BLaER1 (cell line): ENCODE measurements at regions not wholly inside any gene's neighbourhood (a gene's known extent, or its start where the extent isn't known, plus 50 kb on each side); places are given as distances from the start of the nearest gene placed in this dataset.

Experiments
- H3K27ac ChIP-seq: shearing (Covaris generic); formaldehyde crosslinking; 2 replicates; pipeline ENCODE4 v1.8.1; 2022
- H3K27me3 ChIP-seq: shearing (Covaris generic); formaldehyde crosslinking; 2 replicates; pipeline ENCODE4 v1.8.1; 2022
- H3K36me3 ChIP-seq: shearing (Covaris generic); formaldehyde crosslinking; 2 replicates; pipeline ENCODE4 v1.8.1; 2022
- H3K4me1 ChIP-seq: shearing (Covaris generic); formaldehyde crosslinking; 2 replicates; pipeline ENCODE4 v1.8.1; 2022
- H3K4me2 ChIP-seq: shearing (Covaris generic); formaldehyde crosslinking; 2 replicates; pipeline ENCODE4 v1.8.1; 2022
- H3K4me3 ChIP-seq: shearing (Covaris generic); formaldehyde crosslinking; 2 replicates; pipeline ENCODE4 v1.8.1; 2022
- H3K9ac ChIP-seq: shearing (Covaris generic); formaldehyde crosslinking; 2 replicates; pipeline ENCODE4 v1.8.1; 2022
- H3K9me3 ChIP-seq: shearing (Covaris generic); formaldehyde crosslinking; 2 replicates; pipeline ENCODE4 v1.8.1; 2022
- H4K20me1 ChIP-seq: shearing (Covaris generic); formaldehyde crosslinking; 2 replicates; pipeline ENCODE4 v1.8.1; 2022
- Cebpa-rat ChIP-seq: shearing (Covaris generic); IDR thresholded peaks from 2 replicates; pipeline ENCODE4 v1.8.1; 2022

GRCh38 chr2:861655-862354 lies 88.8 kb upstream of the SNTG2 start:
- Histone ChIP-seq H3K36me3 (no peaks in the 10 kb centered on the region), H3K9me3 (peaks cover 2% of the 10 kb centered on the region; the same call in 1 of the 2 replicates), H3K27me3 (no peaks in the 10 kb centered on the region), H3K9ac (no peak overlapping the region), H3K4me2 (peak overlapping the region; percentile 77), H3K4me1 (peaks cover 51% of the 10 kb centered on the region), H4K20me1 (no peaks in the 10 kb centered on the region), H3K27ac (no peak overlapping the region), H3K4me3 (no peak overlapping the region)
- no peak for TF ChIP-seq Cebpa-rat

GRCh38 chr2:860259-860855 lies 90.3 kb upstream of the SNTG2 start:
- no peak overlapping the region for H3K4me2 ChIP-seq
- peaks cover 13% of the 10 kb centered on the region for H3K9me3 ChIP-seq
- H3K27ac ChIP-seq: no peak overlapping the region
- H4K20me1 ChIP-seq: no peaks in the 10 kb centered on the region
- no peak for TF ChIP-seq Cebpa-rat
- H3K4me1 ChIP-seq: peaks cover 44% of the 10 kb centered on the region
- no peak overlapping the region for H3K9ac ChIP-seq
- H3K27me3 ChIP-seq: no peaks in the 10 kb centered on the region
- H3K36me3 ChIP-seq: no peaks in the 10 kb centered on the region
- no peak overlapping the region for H3K4me3 ChIP-seq

- no peaks in the 10 kb centered on the region for H4K20me1 ChIP-seq
- H3K4me2 ChIP-seq: peak overlapping the region; percentile 43
- no peak overlapping the region for H3K27ac ChIP-seq
- H3K9me3 ChIP-seq: peaks cover 23% of the 10 kb centered on the region
- H3K4me1 ChIP-seq: peaks cover 53% of the 10 kb centered on the region
- no peak overlapping the region for H3K4me3 ChIP-seq
- H3K27me3 ChIP-seq: no peaks in the 10 kb centered on the region
- H3K36me3 ChIP-seq: no peaks in the 10 kb centered on the region
- no peak for TF ChIP-seq Cebpa-rat
- H3K9ac ChIP-seq: no peak overlapping the region
Observed at GRCh38 chr2:858646-859045, 92.0 kb upstream of the SNTG2 start.

GRCh38 chr2:857937-858336 lies 92.7 kb upstream of the SNTG2 start:
- Histone ChIP-seq H3K36me3 (no peaks in the 10 kb centered on the region), H3K9ac (no peak overlapping the region), H4K20me1 (no peaks in the 10 kb centered on the region), H3K4me2 (peak overlapping the region; percentile 43), H3K27ac (no peak overlapping the region), H3K4me1 (peaks cover 58% of the 10 kb centered on the region), H3K27me3 (no peaks in the 10 kb centered on the region), H3K4me3 (no peak overlapping the region), H3K9me3 (peaks cover 23% of the 10 kb centered on the region)
- TF ChIP-seq Cebpa-rat: no peak

- no peak for TF ChIP-seq Cebpa-rat
- peaks cover 23% of the 10 kb centered on the region for H3K9me3 ChIP-seq
- peak overlapping the region; percentile 43; the same call in 1 of the 2 replicates for H3K4me2 ChIP-seq
- H3K4me1 ChIP-seq: peaks cover 51% of the 10 kb centered on the region
- H4K20me1 ChIP-seq: no peaks in the 10 kb centered on the region
- no peaks in the 10 kb centered on the region for H3K36me3 ChIP-seq
- no peaks in the 10 kb centered on the region for H3K27me3 ChIP-seq
- H3K27ac ChIP-seq: no peak overlapping the region
- no peak overlapping the region for H3K9ac ChIP-seq
- no peak overlapping the region for H3K4me3 ChIP-seq
Observed at GRCh38 chr2:857081-857480, 93.6 kb upstream of the SNTG2 start.

- no peak for TF ChIP-seq Cebpa-rat
- Histone ChIP-seq H3K4me3 (no peak overlapping the region), H3K9me3 (peaks cover 23% of the 10 kb centered on the region), H3K4me1 (peaks cover 45% of the 10 kb centered on the region), H3K36me3 (no peaks in the 10 kb centered on the region), H3K4me2 (no peak overlapping the region), H3K27me3 (no peaks in the 10 kb centered on the region), H3K27ac (no peak overlapping the region), H3K9ac (no peak overlapping the region), H4K20me1 (no peaks in the 10 kb centered on the region)
Observed at GRCh38 chr2:856456-856855, 94.2 kb upstream of the SNTG2 start.

- Histone ChIP-seq H3K9me3 (peaks cover 23% of the 10 kb centered on the region), H3K9ac (no peak overlapping the region), H4K20me1 (no peaks in the 10 kb centered on the region), H3K27me3 (no peaks in the 10 kb centered on the region), H3K4me2 (no peak overlapping the region), H3K4me1 (peaks cover 41% of the 10 kb centered on the region), H3K36me3 (no peaks in the 10 kb centered on the region), H3K27ac (no peak overlapping the region), H3K4me3 (no peak overlapping the region)
- TF ChIP-seq Cebpa-rat: no peak
Observed at GRCh38 chr2:856041-856440, 94.6 kb upstream of the SNTG2 start.

GRCh38 chr2:855177-855576 lies 95.5 kb upstream of the SNTG2 start:
- no peak for TF ChIP-seq Cebpa-rat
- Histone ChIP-seq H3K4me1 (peaks cover 41% of the 10 kb centered on the region), H3K9ac (no peak overlapping the region), H4K20me1 (no peaks in the 10 kb centered on the region), H3K4me2 (peak overlapping the region; percentile 51), H3K27ac (no peak overlapping the region; the same call in 1 of the 2 replicates), H3K36me3 (no peaks in the 10 kb centered on the region), H3K27me3 (no peaks in the 10 kb centered on the region), H3K9me3 (peaks cover 23% of the 10 kb centered on the region), H3K4me3 (no peak overlapping the region)

- Histone ChIP-seq H3K27ac (no peak overlapping the region; the same call in 1 of the 2 replicates), H3K27me3 (no peaks in the 10 kb centered on the region), H3K4me1 (peaks cover 41% of the 10 kb centered on the region), H3K4me2 (peak overlapping the region; percentile 51; the same call in 1 of the 2 replicates), H3K9me3 (peaks cover 23% of the 10 kb centered on the region), H3K4me3 (no peak overlapping the region), H3K36me3 (no peaks in the 10 kb centered on the region), H3K9ac (no peak overlapping the region), H4K20me1 (no peaks in the 10 kb centered on the region)
- TF ChIP-seq Cebpa-rat: no peak
Observed at GRCh38 chr2:854460-854859, 96.2 kb upstream of the SNTG2 start.

- H4K20me1 ChIP-seq: no peaks in the 10 kb centered on the region
- no peaks in the 10 kb centered on the region for H3K27me3 ChIP-seq
- TF ChIP-seq Cebpa-rat: no peak
- no peak overlapping the region for H3K4me3 ChIP-seq
- H3K36me3 ChIP-seq: no peaks in the 10 kb centered on the region
- no peak overlapping the region for H3K4me2 ChIP-seq
- H3K4me1 ChIP-seq: peaks cover 33% of the 10 kb centered on the region
- H3K9me3 ChIP-seq: peaks cover 23% of the 10 kb centered on the region
- no peak overlapping the region for H3K27ac ChIP-seq
- no peak overlapping the region for H3K9ac ChIP-seq
Observed at GRCh38 chr2:853203-853870, 97.3 kb upstream of the SNTG2 start.
